GM18870 (cell line): ENCODE measurements at regions not wholly inside any gene's neighbourhood (a gene's known extent, or its start where the extent isn't known, plus 50 kb on each side); places are given as distances from the start of the nearest gene placed in this dataset.

Source experiments
- ATAC-seq: cut with Tn5 transposase; IDR thresholded peaks from one replicate; pipeline ENCODE4 v1.9.1; 2021; ENCODE audit warnings: moderate library complexity; ENCODE audit not compliant: unreplicated experiment

DNA sequence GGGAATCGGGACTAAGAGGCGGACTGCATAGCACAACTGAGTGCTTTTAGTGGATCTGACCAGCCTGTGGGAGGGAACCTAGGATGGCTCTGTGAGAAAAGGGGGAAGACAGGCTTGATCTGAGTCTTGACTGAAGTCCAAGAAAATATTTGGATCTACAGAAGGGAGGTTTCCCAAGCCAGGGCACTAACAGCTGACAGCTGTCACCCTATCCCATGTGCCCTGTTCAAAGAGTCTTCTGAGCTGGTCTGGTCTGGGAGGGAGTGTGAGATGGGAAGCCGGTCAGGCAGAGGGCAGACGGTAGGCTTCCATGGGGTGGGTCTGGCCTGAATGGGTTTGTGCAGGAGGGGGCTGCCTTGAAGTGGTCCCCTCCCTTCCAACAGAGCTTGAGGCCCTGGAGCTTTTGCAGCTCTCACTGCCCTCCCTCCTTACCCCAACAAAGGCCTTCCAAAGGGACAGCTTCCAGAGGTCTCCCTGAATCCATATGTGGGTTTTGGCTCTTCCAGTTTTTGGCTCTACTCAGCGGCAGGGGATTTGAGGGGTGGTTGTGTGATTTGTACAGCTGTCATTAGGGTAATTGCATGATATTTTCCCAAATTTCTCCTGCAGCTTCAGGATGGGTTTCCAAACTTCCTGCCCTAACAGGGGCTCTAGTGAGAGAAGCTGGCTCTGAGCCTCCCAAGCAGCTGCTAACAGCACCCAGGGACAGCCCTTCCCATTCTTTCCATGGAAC lies 643.7 kb downstream of the BCOR start:
- no peak for ATAC-seq

- no peak for ATAC-seq
Measured at GRCh38 chrX:39456894-39457604, 640.7 kb downstream of the BCOR start.

DNA sequence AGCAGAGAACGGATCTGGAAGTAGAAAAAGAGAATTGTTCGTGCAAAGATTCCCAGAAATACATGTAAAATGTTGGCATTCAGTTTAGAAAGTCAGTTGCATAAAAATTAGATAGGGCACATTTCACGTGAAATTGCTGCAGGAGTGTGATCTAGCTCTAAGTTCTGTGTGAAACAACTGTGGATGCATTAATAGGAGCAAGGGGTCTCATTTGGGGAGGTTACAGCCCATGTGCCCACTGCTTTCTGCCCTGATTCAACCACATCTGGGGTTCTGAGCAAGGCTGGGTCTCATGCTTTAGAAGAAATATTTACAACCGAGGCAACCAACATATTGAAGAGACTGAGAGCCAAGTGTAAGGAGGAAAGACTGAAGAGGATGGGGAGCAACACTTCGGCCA lies 639.0 kb downstream of the BCOR start:
- no peak for ATAC-seq

- no peak for ATAC-seq
Measured at GRCh38 chrX:39459204-39459603, 638.6 kb downstream of the BCOR start.

- no peak for ATAC-seq
Measured at GRCh38 chrX:39459952-39460351, 637.8 kb downstream of the BCOR start.

- ATAC-seq = no peak
Measured at GRCh38 chrX:39460499-39460898, 637.3 kb downstream of the BCOR start.

GRCh38 chrX:39462835-39463234 lies 634.9 kb downstream of the BCOR start:
- no peak for ATAC-seq

GRCh38 chrX:39464253-39464652 lies 633.5 kb downstream of the BCOR start:
- no peak for ATAC-seq

DNA sequence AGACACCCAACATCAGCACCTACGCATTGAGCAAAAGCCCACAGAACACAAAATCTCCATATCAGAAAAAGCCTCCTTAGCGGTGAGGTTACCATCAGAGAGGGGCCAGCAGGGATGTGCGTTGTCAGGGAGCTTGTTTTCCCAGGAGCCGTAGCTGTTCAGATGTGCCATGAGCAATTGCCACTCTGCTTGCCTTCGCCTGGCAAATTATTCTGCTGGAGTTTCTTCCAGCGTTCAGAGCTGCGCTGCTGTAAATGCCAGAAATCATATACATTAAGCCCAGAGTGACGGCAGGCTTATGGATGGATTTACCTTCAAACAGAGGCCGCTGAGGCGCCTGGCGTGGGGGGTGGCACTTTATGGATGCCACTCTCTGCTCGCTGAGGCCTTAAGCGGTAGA lies 632.3 kb downstream of the BCOR start:
- ATAC-seq = no peak

- ATAC-seq = no peak
Measured at GRCh38 chrX:39465906-39466305, 631.9 kb downstream of the BCOR start.

- no peak for ATAC-seq
Measured at GRCh38 chrX:39469126-39469525, 628.6 kb downstream of the BCOR start.

- no peak for ATAC-seq
Measured at GRCh38 chrX:39470588-39471407, 627.0 kb downstream of the BCOR start.

DNA sequence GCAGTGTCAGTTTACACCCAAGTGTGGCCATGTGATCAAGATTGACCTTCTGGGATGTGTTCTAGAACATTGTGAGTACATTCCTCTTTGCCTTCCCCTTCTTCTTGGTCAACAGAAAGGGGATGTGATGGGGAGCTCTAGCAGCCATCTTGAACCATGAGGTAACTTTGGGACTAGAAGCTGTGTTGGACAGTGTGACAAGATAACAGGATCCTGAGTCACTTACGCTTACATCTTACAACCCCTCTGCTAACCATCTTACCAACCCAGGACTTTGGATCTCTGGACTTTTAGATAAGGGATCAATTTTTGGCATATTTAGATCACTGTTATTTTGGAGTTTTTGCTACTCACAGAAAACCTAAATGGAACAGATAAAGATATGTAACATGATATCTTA lies 625.6 kb downstream of the BCOR start:
- no peak for ATAC-seq

DNA sequence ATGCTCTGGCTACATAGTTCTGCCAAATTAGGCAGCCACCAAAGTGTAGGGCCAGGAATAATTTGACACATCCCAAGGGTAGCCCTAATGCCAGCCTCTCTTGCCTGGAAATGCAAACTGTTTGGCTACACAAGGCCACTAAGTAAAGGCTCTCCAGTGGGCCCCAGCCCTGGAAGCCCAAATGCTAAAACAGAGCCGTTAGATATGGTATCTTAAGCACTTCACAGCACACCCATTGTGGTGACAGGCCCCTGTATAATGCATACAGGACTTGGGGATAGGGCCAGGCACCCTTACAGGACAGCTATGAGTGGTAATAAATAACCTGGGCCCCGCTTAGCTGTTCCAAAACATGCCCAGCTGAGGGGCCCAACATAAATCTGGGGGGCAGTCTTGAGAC lies 623.9 kb downstream of the BCOR start:
- ATAC-seq = no peak

GRCh38 chrX:39475372-39475771 lies 622.4 kb downstream of the BCOR start:
- no peak for ATAC-seq

- ATAC-seq = no peak
Measured at GRCh38 chrX:39476604-39477021, 621.1 kb downstream of the BCOR start.

GRCh38 chrX:39477031-39477761 lies 620.6 kb downstream of the BCOR start:
- no peak for ATAC-seq

GRCh38 chrX:39477762-39478120 lies 620.0 kb downstream of the BCOR start:
- no peak for ATAC-seq

GRCh38 chrX:39479856-39480255 lies 617.9 kb downstream of the BCOR start:
- no peak for ATAC-seq

- ATAC-seq = no peak
Measured at GRCh38 chrX:39480963-39481362, 616.8 kb downstream of the BCOR start.

DNA sequence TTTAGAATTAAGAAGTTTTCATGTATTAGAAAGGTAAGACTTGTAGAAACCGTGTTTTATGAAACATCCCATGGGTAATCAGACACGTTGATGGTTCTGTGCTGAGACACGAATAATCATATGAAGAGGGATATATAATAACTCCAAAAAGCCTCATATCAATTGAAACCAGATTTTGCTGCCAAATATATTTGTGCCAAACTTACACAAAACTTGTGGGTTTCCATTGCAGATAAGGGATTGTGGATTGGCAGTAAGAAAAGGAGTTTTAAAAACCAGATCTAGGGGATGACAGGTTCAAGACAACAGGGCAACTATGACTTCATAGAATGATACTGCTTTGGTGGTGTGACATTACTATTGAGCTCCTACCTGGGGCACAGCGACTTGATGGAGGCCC lies 616.1 kb downstream of the BCOR start:
- ATAC-seq = no peak
